PC-9 (cell line): ENCODE measurements at regions not wholly inside any gene's neighbourhood (a gene's known extent, or its start where the extent isn't known, plus 50 kb on each side); places are given as distances from the start of the nearest gene placed in this dataset.

Source experiments
- BruUV-seq: library from RNA; stranded (reverse); fragments of 400-500 nt; replicated peaks from 2 replicates; lab custom pipeline; 2021; lab: Mats Ljungman, UMichigan
- CTCF ChIA-PET: fragments of 300-600 bp; sonication (Branson Sonifier 250); formaldehyde crosslinking; loops from one replicate; lab custom pipeline; 2022; ENCODE audit warnings: antibody characterized with exemption; lab: Charles Lee
- POLR2A ChIA-PET: fragments of 300-600 bp; sonication (Branson Sonifier 250); formaldehyde crosslinking; loops from one replicate; lab custom pipeline; 2022; ENCODE audit warnings: antibody characterized with exemption; ENCODE audit not compliant: unreplicated experiment; lab: Charles Lee
- DNase-seq, 2 experiments: peaks; one replicate each; pipeline versions ENCODE4 v3.0.0 to v3.0.0-alpha.2; 2015 to 2022; ENCODE audit warnings: mixed read lengths in 1 of 2
- H2AFZ ChIP-seq: fragments of 200-600 bp; sonication (generic); 2 replicates; pipeline ENCODE4 v1.8.1; 2017; ENCODE audit warnings: antibody characterized with exemption
- H3F3A ChIP-seq: fragments of 200-600 bp; sonication (generic); 2 replicates; pipeline ENCODE4 v1.8.1; 2017; ENCODE audit warnings: antibody characterized with exemption, mild to moderate bottlenecking, low read depth; ENCODE audit not compliant: insufficient read depth
- H3K27ac ChIP-seq: fragments of 200-600 bp; sonication (generic); 2 replicates; pipeline ENCODE4 v1.6.1; 2016; ENCODE audit warnings: mixed run types
- H3K27me3 ChIP-seq: fragments of 200-600 bp; sonication (generic); 2 replicates; pipeline ENCODE4 v1.6.1; 2016; ENCODE audit warnings: low read depth, mixed run types; ENCODE audit not compliant: insufficient read depth
- H3K36me3 ChIP-seq: fragments of 200-600 bp; sonication (generic); 2 replicates; pipeline ENCODE4 v1.6.1; 2016; ENCODE audit warnings: low read depth, mixed run types
- H3K4me1 ChIP-seq: fragments of 200-600 bp; sonication (generic); replicated peaks from 2 replicates; pipeline ENCODE4 v1.6.1; 2016; ENCODE audit warnings: mixed run types; ENCODE audit not compliant: insufficient read depth
- H3K4me2 ChIP-seq: fragments of 200-600 bp; sonication (generic); 2 replicates; pipeline ENCODE4 v1.6.1; 2017; ENCODE audit warnings: mixed run types
- H3K4me3 ChIP-seq: fragments of 200-600 bp; sonication (generic); 2 replicates; pipeline ENCODE4 v1.6.1; 2016; ENCODE audit warnings: mixed run types
- H3K79me2 ChIP-seq: fragments of 200-600 bp; sonication (generic); 2 replicates; pipeline ENCODE4 v1.6.1; 2017; ENCODE audit warnings: low read depth, mixed run types
- H3K9me2 ChIP-seq: fragments of 200-600 bp; sonication (generic); 2 replicates; pipeline ENCODE4 v1.8.1; 2017; ENCODE audit warnings: mild to moderate bottlenecking; ENCODE audit not compliant: insufficient read depth
- H3K9me3 ChIP-seq: fragments of 200-600 bp; sonication (generic); 2 replicates; pipeline ENCODE4 v1.8.1; 2016; ENCODE audit warnings: low read depth; ENCODE audit not compliant: insufficient read depth
- H4K20me1 ChIP-seq: fragments of 200-600 bp; sonication (generic); 2 replicates; pipeline ENCODE4 v1.8.1; 2017; ENCODE audit not compliant: insufficient read depth
- CTCF ChIP-seq: fragments of 200-600 bp; sonication (generic); conservative IDR thresholded peaks from 2 replicates; pipeline ENCODE4 v1.6.1; 2017; ENCODE audit warnings: mixed run types, antibody characterized with exemption, mild to moderate bottlenecking, moderate library complexity
- EZH2 ChIP-seq: fragments of 200-600 bp; sonication (generic); IDR thresholded peaks from 2 replicates; pipeline ENCODE4 v1.8.0; 2017; ENCODE audit warnings: antibody characterized with exemption, low read depth
- intact Hi-C: fragments of 100-400 bp; cut with micrococcal nuclease; formaldehyde crosslinking; loops from one replicate; pipeline ENCODE4 v1.10.0; 2022; ENCODE audit not compliant: unreplicated experiment

GRCh38 chr22:34326901-34327300 lies 406.6 kb upstream of the LARGE1 start:
- Histone ChIP-seq H3F3A (no peaks in the 10 kb centered on the region), H3K4me3 (no peak overlapping the region), H2AFZ (no peak overlapping the region), H4K20me1 (peaks cover 4% of the 10 kb centered on the region; the same call in 1 of the 2 replicates), H3K79me2 (no peaks in the 10 kb centered on the region), H3K4me1 (no peaks in the 10 kb centered on the region), H3K36me3 (no peaks in the 10 kb centered on the region), H3K9me3 (no peaks in the 10 kb centered on the region), H3K4me2 (no peak overlapping the region), H3K9me2 (0 out of 2 replicates have a peak, but pooled peaks cover 3% of the 10 kb centered on the region), H3K27ac (no peak overlapping the region), H3K27me3 (peaks cover 1% of the 10 kb centered on the region; the same call in 1 of the 2 replicates)
- TF ChIP-seq EZH2 (no peak), CTCF (no peak)
- intact Hi-C loops: no loop called here
- ChIA-PET CTCF (no interaction called here), POLR2A (no interaction called here)
- DNase-seq: no peak
- no TSS peak for BruUV-seq

GRCh38 chr22:34330432-34330831 lies 410.2 kb upstream of the LARGE1 start:
- no peak overlapping the region for H3K27ac ChIP-seq
- no peak overlapping the region for H2AFZ ChIP-seq
- ChIA-PET CTCF (no interaction called here), POLR2A (no interaction called here)
- no peaks in the 10 kb centered on the region for H3K9me3 ChIP-seq
- no peak for DNase-seq
- H3K27me3 ChIP-seq: no peaks in the 10 kb centered on the region; the same call in 1 of the 2 replicates
- no peaks in the 10 kb centered on the region for H4K20me1 ChIP-seq
- BruUV-seq: no TSS peak
- no peak overlapping the region for H3K4me3 ChIP-seq
- no peak overlapping the region for H3K4me2 ChIP-seq
- no peaks in the 10 kb centered on the region for H3K36me3 ChIP-seq
- intact Hi-C loops: no loop called here
- no peak for TF ChIP-seq CTCF
- no peak for TF ChIP-seq EZH2
- no peaks in the 10 kb centered on the region for H3F3A ChIP-seq
- no peaks in the 10 kb centered on the region for H3K4me1 ChIP-seq
- 0 out of 2 replicates have a peak, but pooled peaks cover 3% of the 10 kb centered on the region for H3K9me2 ChIP-seq
- no peaks in the 10 kb centered on the region for H3K79me2 ChIP-seq

- no TSS peak for BruUV-seq
- TF ChIP-seq CTCF (no peak), EZH2 (no peak)
- DNase-seq: no peak
- Histone ChIP-seq H3K27ac (no peak overlapping the region), H3K4me3 (no peak overlapping the region), H3K4me2 (no peak overlapping the region), H2AFZ (no peak overlapping the region), H4K20me1 (no peaks in the 10 kb centered on the region), H3K4me1 (no peaks in the 10 kb centered on the region), H3K9me3 (no peaks in the 10 kb centered on the region), H3F3A (no peaks in the 10 kb centered on the region), H3K9me2 (no peaks in the 10 kb centered on the region), H3K79me2 (no peaks in the 10 kb centered on the region), H3K27me3 (no peaks in the 10 kb centered on the region; the same call in 1 of the 2 replicates), H3K36me3 (no peaks in the 10 kb centered on the region)
- intact Hi-C loops: no loop called here
- ChIA-PET POLR2A (no interaction called here), CTCF (no interaction called here)
Observed at GRCh38 chr22:34333285-34333684, 413.0 kb upstream of the LARGE1 start.
